ENCODE measurements at regions not wholly inside any gene's neighbourhood (a gene's known extent, or its start where the extent isn't known, plus 50 kb on each side); places are given as distances from the start of the nearest gene placed in this dataset.

GRCh38 chr5:100270023-100270771, 265.0 kb upstream of the FAM174A start:
- Histone ChIP-seq H3K27ac (ENCODE audit: low read depth in 1 of 2, low read length in 1 of 2) (no peak overlapping the region), H3K9ac (ENCODE audit: insufficient read depth in 1 of 2, low read length in 2 of 2) (peak overlapping the region in 1 of 2 donors; percentile 11), H3K4me3 (no peak overlapping the region), H3K9me3 (ENCODE audit: control insufficient read depth in 4 of 4, insufficient read depth in 3 of 4, low read length in 3 of 4) (peaks cover 0 to 2% (median 0%) of the 10 kb centered on the region in 4 donors), H3K4me1 (ENCODE audit: control insufficient read depth in 5 of 5, insufficient read depth in 5 of 5, low read length in 5 of 5) (peaks cover 0 to 3% (median 0%) of the 10 kb centered on the region in 5 donors), H3K36me3 (ENCODE audit: control insufficient read depth in 4 of 4, insufficient read depth in 4 of 4, low read length in 4 of 4) (no peaks in the 10 kb centered on the region), H3K27me3 (ENCODE audit: control insufficient read depth in 3 of 3, insufficient read depth in 3 of 3, low read length in 2 of 3) (no peaks in the 10 kb centered on the region)
- ATAC-seq (ENCODE audit: insufficient read depth, low FRiP score) (no peak), DNase-seq (peak in 2 of 3 donors; percentile 70 to 73)
- 7 to 8% methylated on average over 7 of the region's 7 CpGs for WGBS, 2 donors
- no peak for TF ChIP-seq CTCF (IDR thresholded peaks at IDR 0.05; ENCODE audit: control extremely low read depth, extremely low read depth)

GRCh38 chr5:100260968-100261367, 274.2 kb upstream of the FAM174A start:
- 89 to 98% methylated on average over 2 of the region's 2 CpGs for WGBS, 2 donors
- ATAC-seq (ENCODE audit: insufficient read depth, low FRiP score): no peak
- H3K9me3 ChIP-seq (ENCODE audit: control insufficient read depth in 4 of 4, insufficient read depth in 3 of 4, low read length in 3 of 4): no peaks in the 10 kb centered on the region

GRCh38 chr5:100252944-100253343, 282.2 kb upstream of the FAM174A start:
- Histone ChIP-seq H3K9me3 (ENCODE audit: control insufficient read depth in 4 of 4, insufficient read depth in 3 of 4, low read length in 3 of 4) (no peaks in the 10 kb centered on the region), H3K4me1 (ENCODE audit: control insufficient read depth in 5 of 5, insufficient read depth in 5 of 5, low read length in 5 of 5) (no peaks in the 10 kb centered on the region), H3K27ac (ENCODE audit: low read depth in 1 of 2, low read length in 1 of 2) (no peak overlapping the region), H3K36me3 (ENCODE audit: control insufficient read depth in 4 of 4, insufficient read depth in 4 of 4, low read length in 4 of 4) (no peaks in the 10 kb centered on the region), H3K4me3 (no peak overlapping the region), H3K27me3 (ENCODE audit: control insufficient read depth in 3 of 3, insufficient read depth in 3 of 3, low read length in 2 of 3) (no peaks in the 10 kb centered on the region), H3K9ac (ENCODE audit: insufficient read depth in 1 of 2, low read length in 2 of 2) (no peak overlapping the region)
- DNase-seq: no peak
- no peak for TF ChIP-seq CTCF (IDR thresholded peaks at IDR 0.05; ENCODE audit: control extremely low read depth, extremely low read depth)
- no peak for ATAC-seq (ENCODE audit: insufficient read depth, low FRiP score)

More at GRCh38 chr5:100260968-100261367, 274.2 kb upstream of the FAM174A start:
- no peak for DNase-seq
- TF ChIP-seq CTCF (IDR thresholded peaks at IDR 0.05; ENCODE audit: control extremely low read depth, extremely low read depth): no peak
- Histone ChIP-seq H3K9ac (ENCODE audit: insufficient read depth in 1 of 2, low read length in 2 of 2) (no peak overlapping the region), H3K27ac (ENCODE audit: low read depth in 1 of 2, low read length in 1 of 2) (no peak overlapping the region), H3K4me3 (no peak overlapping the region), H3K4me1 (ENCODE audit: control insufficient read depth in 5 of 5, insufficient read depth in 5 of 5, low read length in 5 of 5) (no peaks in the 10 kb centered on the region), H3K36me3 (ENCODE audit: control insufficient read depth in 4 of 4, insufficient read depth in 4 of 4, low read length in 4 of 4) (no peaks in the 10 kb centered on the region), H3K27me3 (ENCODE audit: control insufficient read depth in 3 of 3, insufficient read depth in 3 of 3, low read length in 2 of 3) (no peaks in the 10 kb centered on the region)

- Histone ChIP-seq H3K27ac (ENCODE audit: low read depth in 1 of 2, low read length in 1 of 2) (no peak overlapping the region), H3K9me3 (ENCODE audit: control insufficient read depth in 4 of 4, insufficient read depth in 3 of 4, low read length in 3 of 4) (no peaks in the 10 kb centered on the region), H3K9ac (ENCODE audit: insufficient read depth in 1 of 2, low read length in 2 of 2) (no peak overlapping the region), H3K4me1 (ENCODE audit: control insufficient read depth in 5 of 5, insufficient read depth in 5 of 5, low read length in 5 of 5) (no peaks in the 10 kb centered on the region), H3K36me3 (ENCODE audit: control insufficient read depth in 4 of 4, insufficient read depth in 4 of 4, low read length in 4 of 4) (no peaks in the 10 kb centered on the region), H3K27me3 (ENCODE audit: control insufficient read depth in 3 of 3, insufficient read depth in 3 of 3, low read length in 2 of 3) (no peaks in the 10 kb centered on the region), H3K4me3 (no peak overlapping the region)
- peak in 1 of 3 donors; percentile 16 for DNase-seq
- no peak for ATAC-seq (ENCODE audit: insufficient read depth, low FRiP score)
- WGBS, 2 donors: 71 to 84% methylated on average over 3 of the region's 3 CpGs
- no peak for TF ChIP-seq CTCF (IDR thresholded peaks at IDR 0.05; ENCODE audit: control extremely low read depth, extremely low read depth)
Observed at GRCh38 chr5:100252037-100252436, 283.1 kb upstream of the FAM174A start.

Measured in lung (tissue), 11 donors.